HUES64 (cell line): ENCODE measurements at regions not wholly inside any gene's neighbourhood (a gene's known extent, or its start where the extent isn't known, plus 50 kb on each side); places are given as distances from the start of the nearest gene placed in this dataset.
A peak's percentile ranks its signal among the peaks of the same experiment; 100 is the strongest.

ENCODE experiments used
- H3K27ac ChIP-seq: 2 replicates; pipeline ENCODE4 v1.7.0; 2013; ENCODE audit warnings: low read depth, low read length, inconsistent platforms
- H3K27me3 ChIP-seq: 2 replicates; pipeline ENCODE4 v1.6.1; 2013; ENCODE audit warnings: mild to moderate bottlenecking, low read length; ENCODE audit not compliant: insufficient read depth
- H3K36me3 ChIP-seq: 2 replicates; pipeline ENCODE4 v1.6.1; 2013; ENCODE audit warnings: mild to moderate bottlenecking, low read length; ENCODE audit not compliant: insufficient read depth
- H3K4me1 ChIP-seq: 2 replicates; pipeline ENCODE4 v1.6.1; 2013; ENCODE audit warnings: mild to moderate bottlenecking, low read length, moderate library complexity; ENCODE audit not compliant: insufficient read depth
- H3K4me3 ChIP-seq: 2 replicates; pipeline ENCODE4 v1.5.1; 2013; ENCODE audit warnings: mild to moderate bottlenecking, low read length, moderate library complexity
- H3K9ac ChIP-seq: 2 replicates; pipeline ENCODE4 v1.6.1; 2013; ENCODE audit warnings: mild to moderate bottlenecking, low read depth, low read length
- H3K9me3 ChIP-seq: 2 replicates; pipeline ENCODE4 v1.6.1; 2013; ENCODE audit warnings: low read depth, low read length; ENCODE audit not compliant: insufficient read depth
- WGBS: fragments of 150-250, 120-280 bp; methylation state at CpG from one replicate; pipeline ENCODE4 v1.1.7; 2013; ENCODE audit warnings: missing lambda C conversion rate; 5-methylcytosine and 5-hydroxymethylcytosine counted together

- no peak overlapping the region for H3K27ac ChIP-seq
- H3K4me3 ChIP-seq = no peak overlapping the region
- H3K36me3 ChIP-seq = no peaks in the 10 kb centered on the region
- no peaks in the 10 kb centered on the region for H3K9me3 ChIP-seq
- 0 out of 2 replicates have a peak, but pooled peaks cover 4% of the 10 kb centered on the region for H3K4me1 ChIP-seq
- H3K9ac ChIP-seq = no peak overlapping the region
- no peaks in the 10 kb centered on the region for H3K27me3 ChIP-seq
- 98% methylated on average over 2 of the region's 3 CpGs for whole genome bisulfite sequencing
These were observed 180.5 kb upstream of the HMGA2 start for GRCh38 chr12:65643595-65644386.

GRCh38 chr12:65646127-65646643 lies 178.1 kb upstream of the HMGA2 start:
- Histone ChIP-seq H3K4me1 (no peaks in the 10 kb centered on the region), H3K36me3 (no peaks in the 10 kb centered on the region), H3K27ac (no peak overlapping the region), H3K9ac (no peak overlapping the region), H3K27me3 (no peaks in the 10 kb centered on the region), H3K9me3 (no peaks in the 10 kb centered on the region), H3K4me3 (no peak overlapping the region)
- 95% methylated on average over 10 of the region's 11 CpGs for WGBS

- 98% methylated on average over 9 of the region's 9 CpGs for WGBS
- Histone ChIP-seq H3K27ac (no peak overlapping the region), H3K9ac (no peak overlapping the region), H3K4me3 (no peak overlapping the region), H3K4me1 (no peaks in the 10 kb centered on the region), H3K27me3 (no peaks in the 10 kb centered on the region), H3K9me3 (no peaks in the 10 kb centered on the region), H3K36me3 (no peaks in the 10 kb centered on the region)
These were observed 177.2 kb upstream of the HMGA2 start for GRCh38 chr12:65647074-65647473.

- H3K9me3 ChIP-seq = no peaks in the 10 kb centered on the region
- H3K4me1 ChIP-seq = 0 out of 2 replicates have a peak, but pooled peaks cover 2% of the 10 kb centered on the region
- H3K4me3 ChIP-seq = no peak overlapping the region
- no peaks in the 10 kb centered on the region for H3K36me3 ChIP-seq
- no CpG with 5 or more reads among the region's 2 CpGs for WGBS
- no peak overlapping the region for H3K27ac ChIP-seq
- no peaks in the 10 kb centered on the region for H3K27me3 ChIP-seq
- H3K9ac ChIP-seq = no peak overlapping the region
These were observed 175.8 kb upstream of the HMGA2 start for GRCh38 chr12:65648461-65648860.

GRCh38 chr12:65649126-65649525 lies 175.2 kb upstream of the HMGA2 start:
- H3K27ac ChIP-seq = no peak overlapping the region
- no peak overlapping the region for H3K4me3 ChIP-seq
- H3K9ac ChIP-seq = no peak overlapping the region
- 98% methylated on average over 3 of the region's 3 CpGs for WGBS
- H3K36me3 ChIP-seq = no peaks in the 10 kb centered on the region
- no peaks in the 10 kb centered on the region for H3K27me3 ChIP-seq
- H3K9me3 ChIP-seq = no peaks in the 10 kb centered on the region
- H3K4me1 ChIP-seq = peaks cover 8% of the 10 kb centered on the region

- H3K27me3 ChIP-seq = no peaks in the 10 kb centered on the region
- no peak overlapping the region for H3K9ac ChIP-seq
- no peak overlapping the region for H3K4me3 ChIP-seq
- WGBS = 83% methylated on average over 2 of the region's 3 CpGs
- H3K36me3 ChIP-seq = no peaks in the 10 kb centered on the region
- no peak overlapping the region for H3K27ac ChIP-seq
- H3K9me3 ChIP-seq = no peaks in the 10 kb centered on the region
- peaks cover 17% of the 10 kb centered on the region for H3K4me1 ChIP-seq
These were observed 173.2 kb upstream of the HMGA2 start for GRCh38 chr12:65651060-65651459.

GRCh38 chr12:65653321-65653720 lies 171.0 kb upstream of the HMGA2 start:
- H3K27me3 ChIP-seq = no peaks in the 10 kb centered on the region
- H3K9ac ChIP-seq = no peak overlapping the region
- no peaks in the 10 kb centered on the region for H3K36me3 ChIP-seq
- peaks cover 27% of the 10 kb centered on the region for H3K4me1 ChIP-seq
- H3K27ac ChIP-seq = no peak overlapping the region
- no peaks in the 10 kb centered on the region for H3K9me3 ChIP-seq
- H3K4me3 ChIP-seq = no peak overlapping the region
- 92% methylated on average over 2 of the region's 2 CpGs for WGBS

GRCh38 chr12:65653946-65654629 lies 170.2 kb upstream of the HMGA2 start:
- Histone ChIP-seq H3K4me1 (peaks cover 27% of the 10 kb centered on the region), H3K36me3 (no peaks in the 10 kb centered on the region), H3K27me3 (no peaks in the 10 kb centered on the region), H3K9me3 (no peaks in the 10 kb centered on the region), H3K9ac (0 out of 2 replicates have a peak overlapping the region, but pooled peaks have one; percentile 8), H3K27ac (no peak overlapping the region), H3K4me3 (no peak overlapping the region)
- 71% methylated on average over 8 of the region's 8 CpGs for WGBS

- Histone ChIP-seq H3K27me3 (no peaks in the 10 kb centered on the region), H3K4me3 (no peak overlapping the region), H3K9me3 (no peaks in the 10 kb centered on the region), H3K27ac (no peak overlapping the region), H3K9ac (no peak overlapping the region), H3K4me1 (peaks cover 27% of the 10 kb centered on the region), H3K36me3 (no peaks in the 10 kb centered on the region)
- 91% methylated on average over 7 of the region's 7 CpGs for whole genome bisulfite sequencing
These were observed 169.2 kb upstream of the HMGA2 start for GRCh38 chr12:65655074-65655493.

GRCh38 chr12:65656156-65656882 lies 168.0 kb upstream of the HMGA2 start:
- 88% methylated on average over 2 of the region's 2 CpGs for WGBS
- Histone ChIP-seq H3K27me3 (no peaks in the 10 kb centered on the region), H3K4me1 (peaks cover 27% of the 10 kb centered on the region), H3K9me3 (no peaks in the 10 kb centered on the region), H3K4me3 (no peak overlapping the region), H3K36me3 (no peaks in the 10 kb centered on the region), H3K27ac (no peak overlapping the region), H3K9ac (no peak overlapping the region)

GRCh38 chr12:65656891-65657351 lies 167.4 kb upstream of the HMGA2 start:
- no peaks in the 10 kb centered on the region for H3K27me3 ChIP-seq
- 55% methylated on average over 3 of the region's 3 CpGs for WGBS
- H3K4me1 ChIP-seq = peaks cover 27% of the 10 kb centered on the region
- H3K4me3 ChIP-seq = no peak overlapping the region
- no peaks in the 10 kb centered on the region for H3K36me3 ChIP-seq
- no peak overlapping the region for H3K27ac ChIP-seq
- H3K9me3 ChIP-seq = no peaks in the 10 kb centered on the region
- no peak overlapping the region for H3K9ac ChIP-seq
